ENCODE measurements at regions not wholly inside any gene's neighbourhood (a gene's known extent, or its start where the extent isn't known, plus 50 kb on each side); places are given as distances from the start of the nearest gene placed in this dataset.

- no peaks in the 10 kb centered on the region for H3K27me3 ChIP-seq (ENCODE audit: insufficient read depth, low read length)
- H3K23ac ChIP-seq (ENCODE audit: insufficient read length, low read depth, low read length), result no peak overlapping the region
- H2BK120ac ChIP-seq (ENCODE audit: low read depth, low read length, poor library complexity, severe bottlenecking), result no peak overlapping the region
- no peak overlapping the region for H2AK5ac ChIP-seq (ENCODE audit: insufficient read length, low read length)
- Mint-ChIP-seq H3K9me3 (peaks cover 0 to under 1% of the 10 kb centered on the region in 2 experiments; a peak in 2 of 5 replicates), H3K4me3 (no peak overlapping the region; a peak in 1 of 5 replicates), H3K36me3 (ENCODE audit: insufficient read depth in 1 of 3, low read depth in 3 of 3) (no peaks in the 10 kb centered on the region; a peak in 1 of 7 replicates), H3K27ac (peak overlapping the region in 1 of 3 experiments; percentile 25; a peak in 1 of 7 replicates), H3K4me1 (peaks cover 0 to 3% of the 10 kb centered on the region in 2 experiments; a peak in 1 of 4 replicates), H3K27me3 (ENCODE audit: low read depth) (no peaks in the 10 kb centered on the region)
- H3K23me2 ChIP-seq (ENCODE audit: insufficient read length, low read depth, low read length, poor library complexity, severe bottlenecking), result no peaks in the 10 kb centered on the region
- no peak overlapping the region for H4K5ac ChIP-seq (ENCODE audit: insufficient read length, low read depth, low read length)
- H3K56ac ChIP-seq (ENCODE audit: insufficient read length, low read depth, low read length), result no peak overlapping the region
- H4K8ac ChIP-seq (replicated peaks; ENCODE audit: insufficient read length, low read depth, low read length), result no peak overlapping the region
- no peak overlapping the region for H2BK12ac ChIP-seq (ENCODE audit: insufficient read length, low read depth, low read length)
- no peak overlapping the region for H2BK5ac ChIP-seq (ENCODE audit: insufficient read length, low read length)
- no peak overlapping the region for H3K18ac ChIP-seq (ENCODE audit: insufficient read length, low read depth, low read length)
- peak; percentile 74 for DNase-seq
- H3K27ac ChIP-seq (ENCODE audit: insufficient read length, low read depth, low read length), result no peak overlapping the region
- no peak overlapping the region for H3K4me2 ChIP-seq (ENCODE audit: insufficient read depth, insufficient read length, low read length)
- WGBS (ENCODE audit: extremely low coverage, insufficient read length, low lambda C conversion rate), result no CpG with 5 or more reads among the region's 5 CpGs
- H4K20me1 ChIP-seq (ENCODE audit: control insufficient read depth, insufficient read depth, insufficient read length), result no peaks in the 10 kb centered on the region
- no peaks in the 10 kb centered on the region for H3K79me1 ChIP-seq (ENCODE audit: insufficient read depth, low read depth, low read length, poor library complexity, severe bottlenecking)
- no peaks in the 10 kb centered on the region for H3K79me2 ChIP-seq (ENCODE audit: insufficient read depth, low read length)
- H3T11ph ChIP-seq (ENCODE audit: low read length), result no peak overlapping the region
- TF ChIP-seq CTCF (conservative IDR thresholded peaks at IDR 0.05), result peak; percentile 84
- peak overlapping the region; percentile 94 for H2AFZ ChIP-seq (ENCODE audit: low read length)
- H2BK20ac ChIP-seq (ENCODE audit: low read depth, low read length, poor library complexity, severe bottlenecking), result no peak overlapping the region
- no peak overlapping the region for H3K9ac ChIP-seq (ENCODE audit: extremely low read depth, insufficient read length, low read length)
- no peak overlapping the region for H3K4ac ChIP-seq (ENCODE audit: low read depth, low read length)
- H2BK15ac ChIP-seq (ENCODE audit: low read depth, low read length), result no peak overlapping the region
- H3K14ac ChIP-seq (ENCODE audit: insufficient read depth, low read length), result no peak overlapping the region
- no peaks in the 10 kb centered on the region for H3K9me3 ChIP-seq (ENCODE audit: control insufficient read depth, low read depth, low read length)
- no peak overlapping the region for H4K91ac ChIP-seq (ENCODE audit: insufficient read length, low read depth, low read length)
- H3K4me1 ChIP-seq (ENCODE audit: insufficient read depth, low read length), result no peaks in the 10 kb centered on the region
Observed at GRCh38 chr3:99172736-99173657, 271.5 kb upstream of the DCBLD2 start.
